CD14-positive monocyte (primary cell): ENCODE measurements at regions not wholly inside any gene's neighbourhood (a gene's known extent, or its start where the extent isn't known, plus 50 kb on each side); places are given as distances from the start of the nearest gene placed in this dataset.

Source experiments
- DNase-seq, 3 donors: peaks; one replicate each; pipeline ENCODE4 v3.0.0-alpha.2; 2011 to 2022
- H2AFZ ChIP-seq: 2 replicates; pipeline ENCODE4 v1.6.0; 2012; ENCODE audit warnings: mild to moderate bottlenecking, low read depth, low read length, inconsistent platforms; ENCODE audit not compliant: insufficient read depth, poor library complexity, severe bottlenecking
- H3K27ac ChIP-seq, 2 donors: 1 replicate in 1 of 2; 2 replicates in 1 of 2; pipeline ENCODE4 v1.5.1; 2012 to 2013; ENCODE audit warnings: low read length in 2 of 2, control low read depth in 1 of 2, inconsistent platforms in 1 of 2, low read depth in 1 of 2, mild to moderate bottlenecking in 1 of 2
- H3K27me3 ChIP-seq, 2 donors: one replicate each; pipeline versions ENCODE4 v1.6.0 to v1.6.1; 2011 to 2013; ENCODE audit warnings: low read length in 2 of 2; ENCODE audit not compliant: control insufficient read depth in 2 of 2, insufficient read depth in 2 of 2
- H3K36me3 ChIP-seq, 2 donors: replicated peaks in 1 of 2; 1 replicate in 1 of 2; 2 replicates in 1 of 2; pipeline versions ENCODE4 v1.5.1 to v1.6.1; 2012 to 2013; ENCODE audit warnings: low read length in 2 of 2, control low read depth in 1 of 2, inconsistent platforms in 1 of 2, mild to moderate bottlenecking in 1 of 2; ENCODE audit not compliant: insufficient read depth in 2 of 2, control insufficient read depth in 1 of 2
- H3K4me1 ChIP-seq, 2 donors: 1 replicate in 1 of 2; 2 replicates in 1 of 2; pipeline versions ENCODE4 v1.5.1 to v1.6.1; 2012 to 2013; ENCODE audit warnings: low read length in 2 of 2, control low read depth in 1 of 2, inconsistent platforms in 1 of 2, mild to moderate bottlenecking in 1 of 2, moderate library complexity in 1 of 2; ENCODE audit not compliant: insufficient read depth in 2 of 2, control insufficient read depth in 1 of 2
- H3K4me2 ChIP-seq: replicated peaks from 2 replicates; pipeline ENCODE3; 2012; ENCODE audit warnings: low read length, moderate library complexity, mild to moderate bottlenecking; ENCODE audit not compliant: poor library complexity, severe bottlenecking; ENCODE audit errors: extremely low read depth
- H3K4me3 ChIP-seq, 3 experiments: fragments of 200-600 bp in 1 of 3; sonication (generic) in 1 of 3; replicated peaks in 1 of 3; 1 replicate in 2 of 3; 2 replicates in 1 of 3; pipeline ENCODE4 v1.5.1; 2011 to 2013; ENCODE audit warnings: low read length in 3 of 3, mild to moderate bottlenecking in 3 of 3, control low read depth in 2 of 3, low read depth in 2 of 3, inconsistent platforms in 1 of 3, moderate library complexity in 1 of 3
- H3K79me2 ChIP-seq: 2 replicates; pipeline ENCODE4 v1.6.0; 2012; ENCODE audit warnings: mild to moderate bottlenecking, control low read depth, inconsistent platforms, low read length, moderate library complexity; ENCODE audit not compliant: insufficient read depth
- H3K9ac ChIP-seq: 2 replicates; pipeline ENCODE4 v1.6.0; 2017; ENCODE audit warnings: low read length, mild to moderate bottlenecking; ENCODE audit not compliant: insufficient read depth, poor library complexity, severe bottlenecking
- H3K9me3 ChIP-seq, 2 donors: replicated peaks in 1 of 2; 1 replicate in 1 of 2; 2 replicates in 1 of 2; pipeline versions ENCODE4 v1.5.1 to v1.6.1; 2012 to 2013; ENCODE audit warnings: low read length in 2 of 2, control low read depth in 1 of 2; ENCODE audit not compliant: control insufficient read depth in 1 of 2, insufficient read depth in 1 of 2
- H4K20me1 ChIP-seq: 2 replicates; pipeline ENCODE4 v1.6.0; 2012; ENCODE audit warnings: mild to moderate bottlenecking, low read length, control low read depth, moderate library complexity; ENCODE audit not compliant: insufficient read depth
- H3K27ac Mint-ChIP-seq, 7 donors: one replicate each; pipeline ENCODE4 v1.8.0; 2020; ENCODE audit warnings: mild to moderate bottlenecking in 7 of 7, mixed read lengths in 7 of 7, moderate library complexity in 6 of 7, inconsistent platforms in 2 of 7
- H3K27me3 Mint-ChIP-seq, 3 donors: one replicate each; pipeline ENCODE4 v1.8.0; 2021 to 2022; ENCODE audit warnings: low read depth in 3 of 3, mild to moderate bottlenecking in 3 of 3, mixed read lengths in 3 of 3, moderate library complexity in 3 of 3, inconsistent platforms in 1 of 3
- H3K36me3 Mint-ChIP-seq, 2 donors: one replicate each; pipeline ENCODE4 v1.8.0; 2020; ENCODE audit warnings: mixed read lengths in 2 of 2, inconsistent platforms in 1 of 2, mild to moderate bottlenecking in 1 of 2
- H3K4me1 Mint-ChIP-seq: one replicate; pipeline ENCODE4 v1.8.0; 2020; ENCODE audit warnings: mild to moderate bottlenecking, mixed read lengths
- H3K4me3 Mint-ChIP-seq, 2 donors: one replicate each; pipeline ENCODE4 v1.8.0; 2020; ENCODE audit warnings: mild to moderate bottlenecking in 2 of 2, mixed read lengths in 2 of 2, moderate library complexity in 1 of 2
- H3K9me3 Mint-ChIP-seq, 7 donors: one replicate each; pipeline ENCODE4 v1.8.0; 2020 to 2022; ENCODE audit warnings: mixed read lengths in 7 of 7, mild to moderate bottlenecking in 6 of 7, moderate library complexity in 6 of 7, inconsistent platforms in 2 of 7
- WGBS: methylation state at CpG from one replicate; pipeline ENCODE4 v1.1.5; 2013; ENCODE audit warnings: missing lambda C conversion rate; ENCODE audit not compliant: insufficient coverage; 5-methylcytosine and 5-hydroxymethylcytosine counted together
- intact Hi-C, 2 donors: fragments of 100-400 bp; cut with micrococcal nuclease; formaldehyde crosslinking; loops; one replicate each; pipeline versions ENCODE4 v1.15.0 to v1.15.1; 2023
- TF ChIP-seq, protein P1 (sequence below): fragments of 200-600 bp; IDR thresholded peaks from one replicate; pipeline ENCODE4 v1.8.0; 2022; ENCODE audit warnings: antibody characterized with exemption, mild to moderate bottlenecking

- Mint-ChIP-seq H3K27ac (no peak overlapping the region), H3K27me3 (no peaks in the 10 kb centered on the region), H3K9me3 (peaks cover 2 to 14% (median 7%) of the 10 kb centered on the region in 7 donors), H3K36me3 (no peaks in the 10 kb centered on the region), H3K4me1 (no peaks in the 10 kb centered on the region), H3K4me3 (no peak overlapping the region)
- Histone ChIP-seq H3K4me1 (no peaks in the 10 kb centered on the region), H3K79me2 (no peaks in the 10 kb centered on the region), H3K9me3 (peaks cover 0 to 8% of the 10 kb centered on the region in 2 donors), H4K20me1 (no peaks in the 10 kb centered on the region), H3K27me3 (no peaks in the 10 kb centered on the region), H3K27ac (no peak overlapping the region), H3K4me2 (no peak overlapping the region), H3K36me3 (no peaks in the 10 kb centered on the region), H3K9ac (no peak overlapping the region), H2AFZ (no peak overlapping the region), H3K4me3 (no peak overlapping the region)
- DNase-seq = no peak
- intact Hi-C loops = no loop called here
- WGBS = no CpG with 5 or more reads among the region's 3 CpGs
- TF ChIP-seq, protein P1, sequence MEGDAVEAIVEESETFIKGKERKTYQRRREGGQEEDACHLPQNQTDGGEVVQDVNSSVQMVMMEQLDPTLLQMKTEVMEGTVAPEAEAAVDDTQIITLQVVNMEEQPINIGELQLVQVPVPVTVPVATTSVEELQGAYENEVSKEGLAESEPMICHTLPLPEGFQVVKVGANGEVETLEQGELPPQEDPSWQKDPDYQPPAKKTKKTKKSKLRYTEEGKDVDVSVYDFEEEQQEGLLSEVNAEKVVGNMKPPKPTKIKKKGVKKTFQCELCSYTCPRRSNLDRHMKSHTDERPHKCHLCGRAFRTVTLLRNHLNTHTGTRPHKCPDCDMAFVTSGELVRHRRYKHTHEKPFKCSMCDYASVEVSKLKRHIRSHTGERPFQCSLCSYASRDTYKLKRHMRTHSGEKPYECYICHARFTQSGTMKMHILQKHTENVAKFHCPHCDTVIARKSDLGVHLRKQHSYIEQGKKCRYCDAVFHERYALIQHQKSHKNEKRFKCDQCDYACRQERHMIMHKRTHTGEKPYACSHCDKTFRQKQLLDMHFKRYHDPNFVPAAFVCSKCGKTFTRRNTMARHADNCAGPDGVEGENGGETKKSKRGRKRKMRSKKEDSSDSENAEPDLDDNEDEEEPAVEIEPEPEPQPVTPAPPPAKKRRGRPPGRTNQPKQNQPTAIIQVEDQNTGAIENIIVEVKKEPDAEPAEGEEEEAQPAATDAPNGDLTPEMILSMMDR = no peak
Observed at GRCh38 chr18:42340423-42341009, 385.5 kb downstream of the PIK3C3 start.

- H3K4me1 Mint-ChIP-seq = no peaks in the 10 kb centered on the region
- Histone ChIP-seq H3K4me3 (no peak overlapping the region), H3K9ac (no peak overlapping the region), H3K27ac (no peak overlapping the region), H3K27me3 (no peaks in the 10 kb centered on the region), H3K4me2 (no peak overlapping the region), H2AFZ (no peak overlapping the region), H3K79me2 (no peaks in the 10 kb centered on the region), H3K4me1 (no peaks in the 10 kb centered on the region), H3K36me3 (no peaks in the 10 kb centered on the region), H3K9me3 (peaks cover 0 to 7% of the 10 kb centered on the region in 2 donors), H4K20me1 (no peaks in the 10 kb centered on the region)
- TF ChIP-seq, protein P1 = no peak
- no peaks in the 10 kb centered on the region for H3K36me3 Mint-ChIP-seq
- H3K27me3 Mint-ChIP-seq = no peaks in the 10 kb centered on the region
- intact Hi-C loops = no loop called here
- H3K9me3 Mint-ChIP-seq = peaks cover 0 to 11% (median 5%) of the 10 kb centered on the region in 7 donors
- DNase-seq = no peak
- 20% methylated on average over 1 of the region's 1 CpG for WGBS
- H3K27ac Mint-ChIP-seq = no peak overlapping the region
- H3K4me3 Mint-ChIP-seq = no peak overlapping the region
Observed at GRCh38 chr18:42341423-42341822, 386.4 kb downstream of the PIK3C3 start.
